ENCODE measurements at regions not wholly inside any gene's neighbourhood (a gene's known extent, or its start where the extent isn't known, plus 50 kb on each side); places are given as distances from the start of the nearest gene placed in this dataset.

- no peak overlapping the region for H3K4me2 ChIP-seq (ENCODE audit: unreplicated experiment)
- H3K9me3 ChIP-seq (ENCODE audit: low read depth): no peaks in the 10 kb centered on the region
- in situ Hi-C loops (cut with MboI): no loop called here
- no peaks in the 10 kb centered on the region for H3F3A ChIP-seq (ENCODE audit: insufficient read depth)
- TF ChIP-seq EZH2phosphoT487 (IDR thresholded peaks at IDR 0.05; ENCODE audit: insufficient read depth, low read depth): no peak
- no peak for TF ChIP-seq EZH2 (IDR thresholded peaks at IDR 0.05; ENCODE audit: insufficient read depth, poor library complexity, severe bottlenecking)
- H3K36me3 ChIP-seq (ENCODE audit: low read depth): no peaks in the 10 kb centered on the region
- DNase-seq: no peak
- H3K27ac ChIP-seq: no peak overlapping the region
- no peaks in the 10 kb centered on the region for H3K27me3 ChIP-seq (replicated peaks; ENCODE audit: insufficient read depth)
- no peak overlapping the region for H3K4me3 ChIP-seq
- 50 to 64% methylated on average over 2 of the region's 2 CpGs for WGBS, 2 experiments (ENCODE audit: low coverage in 1 of 2, low lambda C conversion rate in 2 of 2, missing lambda C conversion rate in 2 of 2)
- no peaks in the 10 kb centered on the region for H4K20me1 ChIP-seq (ENCODE audit: insufficient read depth)
- H3K79me2 ChIP-seq (ENCODE audit: insufficient read depth): no peaks in the 10 kb centered on the region
- no peaks in the 10 kb centered on the region for H3K4me1 ChIP-seq (ENCODE audit: insufficient read depth)
- no peak overlapping the region for H3K9ac ChIP-seq
- H2AFZ ChIP-seq: no peak overlapping the region
- no peaks in the 10 kb centered on the region for H3K9me2 ChIP-seq (ENCODE audit: insufficient read depth)
Measured at GRCh38 chr2:172219201-172219600, 116.5 kb upstream of the DLX2 start.

GRCh38 chr2:172220121-172220520 lies 117.4 kb upstream of the DLX2 start:
- Histone ChIP-seq H2AFZ (no peak overlapping the region), H3K9me3 (ENCODE audit: low read depth) (no peaks in the 10 kb centered on the region), H3F3A (ENCODE audit: insufficient read depth) (no peaks in the 10 kb centered on the region), H3K27me3 (replicated peaks; ENCODE audit: insufficient read depth) (no peaks in the 10 kb centered on the region), H3K79me2 (ENCODE audit: insufficient read depth) (no peaks in the 10 kb centered on the region), H3K36me3 (ENCODE audit: low read depth) (no peaks in the 10 kb centered on the region), H3K27ac (no peak overlapping the region), H3K9me2 (ENCODE audit: insufficient read depth) (no peaks in the 10 kb centered on the region), H3K9ac (no peak overlapping the region), H3K4me3 (no peak overlapping the region), H3K4me2 (ENCODE audit: unreplicated experiment) (no peak overlapping the region), H4K20me1 (ENCODE audit: insufficient read depth) (no peaks in the 10 kb centered on the region), H3K4me1 (ENCODE audit: insufficient read depth) (no peaks in the 10 kb centered on the region)
- TF ChIP-seq EZH2 (IDR thresholded peaks at IDR 0.05; ENCODE audit: insufficient read depth, poor library complexity, severe bottlenecking): no peak
- TF ChIP-seq EZH2phosphoT487 (IDR thresholded peaks at IDR 0.05; ENCODE audit: insufficient read depth, low read depth): no peak
- in situ Hi-C loops (cut with MboI): no loop called here
- no peak for DNase-seq

GRCh38 chr2:172223601-172224054 lies 120.9 kb upstream of the DLX2 start:
- Histone ChIP-seq H3K4me2 (ENCODE audit: unreplicated experiment) (no peak overlapping the region), H3K9me3 (ENCODE audit: low read depth) (no peaks in the 10 kb centered on the region), H3K9ac (no peak overlapping the region), H3K79me2 (ENCODE audit: insufficient read depth) (no peaks in the 10 kb centered on the region), H3K27me3 (replicated peaks; ENCODE audit: insufficient read depth) (no peaks in the 10 kb centered on the region), H3K36me3 (ENCODE audit: low read depth) (no peaks in the 10 kb centered on the region), H3K9me2 (ENCODE audit: insufficient read depth) (no peaks in the 10 kb centered on the region), H3F3A (ENCODE audit: insufficient read depth) (no peaks in the 10 kb centered on the region), H2AFZ (no peak overlapping the region), H3K27ac (no peak overlapping the region), H3K4me3 (no peak overlapping the region), H4K20me1 (ENCODE audit: insufficient read depth) (no peaks in the 10 kb centered on the region), H3K4me1 (ENCODE audit: insufficient read depth) (no peaks in the 10 kb centered on the region)
- no peak for TF ChIP-seq EZH2 (IDR thresholded peaks at IDR 0.05; ENCODE audit: insufficient read depth, poor library complexity, severe bottlenecking)
- no peak for TF ChIP-seq EZH2phosphoT487 (IDR thresholded peaks at IDR 0.05; ENCODE audit: insufficient read depth, low read depth)
- 69 to 71% methylated on average over 5 of the region's 5 CpGs for WGBS, 2 experiments (ENCODE audit: low coverage in 1 of 2, low lambda C conversion rate in 2 of 2, missing lambda C conversion rate in 2 of 2)
- no peak for DNase-seq
- in situ Hi-C loops (cut with MboI): no loop called here

- Histone ChIP-seq H2AFZ (no peak overlapping the region), H3K9me2 (ENCODE audit: insufficient read depth) (no peaks in the 10 kb centered on the region), H3K79me2 (ENCODE audit: insufficient read depth) (no peaks in the 10 kb centered on the region), H4K20me1 (ENCODE audit: insufficient read depth) (no peaks in the 10 kb centered on the region), H3K36me3 (ENCODE audit: low read depth) (no peaks in the 10 kb centered on the region), H3K4me3 (no peak overlapping the region), H3K9ac (no peak overlapping the region), H3K4me1 (ENCODE audit: insufficient read depth) (no peaks in the 10 kb centered on the region), H3K27ac (no peak overlapping the region), H3K4me2 (ENCODE audit: unreplicated experiment) (no peak overlapping the region), H3F3A (ENCODE audit: insufficient read depth) (no peaks in the 10 kb centered on the region), H3K9me3 (ENCODE audit: low read depth) (no peaks in the 10 kb centered on the region), H3K27me3 (replicated peaks; ENCODE audit: insufficient read depth) (no peaks in the 10 kb centered on the region)
- no peak for TF ChIP-seq EZH2phosphoT487 (IDR thresholded peaks at IDR 0.05; ENCODE audit: insufficient read depth, low read depth)
- TF ChIP-seq EZH2 (IDR thresholded peaks at IDR 0.05; ENCODE audit: insufficient read depth, poor library complexity, severe bottlenecking): no peak
- WGBS, 2 experiments (ENCODE audit: low coverage in 1 of 2, low lambda C conversion rate in 2 of 2, missing lambda C conversion rate in 2 of 2): 92 to 94% methylated on average over 3 of the region's 3 CpGs
- in situ Hi-C loops (cut with MboI): no loop called here
- DNase-seq: no peak
Measured at GRCh38 chr2:172225786-172226185, 123.1 kb upstream of the DLX2 start.

All from GM23248 (cell line).